A673 (cell line): ENCODE measurements at regions not wholly inside any gene's neighbourhood (a gene's known extent, or its start where the extent isn't known, plus 50 kb on each side); places are given as distances from the start of the nearest gene placed in this dataset.

ENCODE experiments used
- BruUV-seq: library from RNA; stranded (reverse); fragments of 400-500 nt; replicated peaks from 2 replicates; lab custom pipeline; 2021; lab: Mats Ljungman, UMichigan
- CTCF ChIA-PET: fragments of 300-600 bp; sonication (Branson Sonifier 250); formaldehyde crosslinking; loops from one replicate; lab custom pipeline; 2022; ENCODE audit warnings: antibody characterized with exemption; lab: Charles Lee
- POLR2A ChIA-PET: fragments of 300-600 bp; sonication (Branson Sonifier 250); formaldehyde crosslinking; loops from one replicate; lab custom pipeline; 2022; ENCODE audit warnings: antibody characterized with exemption; ENCODE audit not compliant: low non-redundant PET; lab: Charles Lee
- DNase-seq: peaks from one replicate; pipeline ENCODE4 v3.0.0-alpha.2; 2015; ENCODE audit warnings: low spot score
- H3K27ac ChIP-seq: fragments of 200-600 bp; sonication (generic); 2 replicates; pipeline ENCODE4 v1.5.1; 2016; ENCODE audit warnings: mixed run types, low read depth, mild to moderate bottlenecking, mixed read lengths, antibody characterized with exemption, low read length; ENCODE audit not compliant: poor library complexity, severe bottlenecking
- H3K27me3 ChIP-seq: fragments of 200-600 bp; sonication (generic); replicated peaks from 2 replicates; pipeline ENCODE4 v1.6.1; 2017; ENCODE audit warnings: mixed run types, low read depth, mild to moderate bottlenecking, mixed read lengths, antibody characterized with exemption, low read length; ENCODE audit not compliant: insufficient read depth, poor library complexity
- H3K36me3 ChIP-seq: fragments of 200-600 bp; sonication (generic); 2 replicates; pipeline ENCODE4 v1.6.1; 2016; ENCODE audit warnings: mixed run types, mild to moderate bottlenecking, mixed read lengths, antibody characterized with exemption, low read length; ENCODE audit not compliant: insufficient read depth, poor library complexity, severe bottlenecking
- H3K4me1 ChIP-seq: fragments of 200-600 bp; sonication (generic); 2 replicates; pipeline ENCODE4 v1.6.1; 2017; ENCODE audit warnings: mixed run types, mild to moderate bottlenecking, mixed read lengths, antibody characterized with exemption, low read length; ENCODE audit not compliant: insufficient read depth, poor library complexity, severe bottlenecking
- H3K4me3 ChIP-seq: fragments of 200-600 bp; sonication (generic); 2 replicates; pipeline ENCODE4 v1.5.1; 2016; ENCODE audit warnings: low read depth, mixed run types, mild to moderate bottlenecking, mixed read lengths, low read length; ENCODE audit not compliant: poor library complexity, severe bottlenecking
- H3K9me3 ChIP-seq: fragments of 200-600 bp; sonication (generic); 2 replicates; pipeline ENCODE4 v1.6.1; 2016; ENCODE audit warnings: mixed run types, low read depth, mild to moderate bottlenecking, mixed read lengths, antibody characterized with exemption, low read length; ENCODE audit not compliant: poor library complexity, severe bottlenecking
- EZH2 ChIP-seq: fragments of 200-600 bp; sonication (generic); IDR thresholded peaks from 2 replicates; pipeline ENCODE4 v1.6.1; 2017; ENCODE audit warnings: borderline replicate concordance, low read depth, mild to moderate bottlenecking, mixed read lengths, antibody characterized with exemption, low read length; ENCODE audit not compliant: poor library complexity, severe bottlenecking
- intact Hi-C: fragments of 100-400 bp; cut with micrococcal nuclease; formaldehyde crosslinking; loops from one replicate; pipeline ENCODE4 v1.10.0; 2022; ENCODE audit not compliant: unreplicated experiment
- TF ChIP-seq, protein P1 (sequence below): fragments of 300-800, 200-600 bp; sonication (generic); conservative IDR thresholded peaks from 2 replicates; pipeline ENCODE4 v1.5.1; 2017; ENCODE audit warnings: low read depth, mild to moderate bottlenecking, antibody characterized with exemption, low read length, moderate library complexity, mixed read lengths

DNA sequence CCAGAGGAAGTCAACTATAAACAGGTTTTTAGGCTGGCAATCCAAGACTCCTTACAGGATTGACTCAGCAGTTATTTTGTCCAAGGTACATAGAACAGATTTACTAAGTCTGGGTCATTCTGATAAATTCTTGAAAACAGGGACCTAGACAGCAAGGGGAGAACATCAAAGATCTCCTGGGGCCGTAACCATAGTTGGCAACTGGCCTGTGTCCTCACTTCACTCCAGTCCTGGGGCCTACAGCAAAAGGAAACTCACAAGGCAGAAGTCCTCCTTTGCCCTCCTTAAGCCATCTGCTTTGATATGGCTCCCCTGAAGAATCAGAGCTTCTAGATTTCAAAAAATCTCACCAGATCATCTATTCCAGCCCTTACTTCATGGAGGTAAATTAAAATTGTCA, 207.2 kb upstream of the IGF1 start:
- no peaks in the 10 kb centered on the region for H3K36me3 ChIP-seq
- peaks cover 16% of the 10 kb centered on the region for H3K27me3 ChIP-seq
- intact Hi-C loops = no loop called here
- CTCF ChIA-PET = no interaction called here
- POLR2A ChIA-PET = no interaction called here
- BruUV-seq = no TSS peak
- H3K4me1 ChIP-seq = no peaks in the 10 kb centered on the region
- no peak for TF ChIP-seq EZH2
- H3K4me3 ChIP-seq = no peak overlapping the region
- H3K27ac ChIP-seq = no peak overlapping the region
- no peaks in the 10 kb centered on the region for H3K9me3 ChIP-seq
- no peak for DNase-seq

DNA sequence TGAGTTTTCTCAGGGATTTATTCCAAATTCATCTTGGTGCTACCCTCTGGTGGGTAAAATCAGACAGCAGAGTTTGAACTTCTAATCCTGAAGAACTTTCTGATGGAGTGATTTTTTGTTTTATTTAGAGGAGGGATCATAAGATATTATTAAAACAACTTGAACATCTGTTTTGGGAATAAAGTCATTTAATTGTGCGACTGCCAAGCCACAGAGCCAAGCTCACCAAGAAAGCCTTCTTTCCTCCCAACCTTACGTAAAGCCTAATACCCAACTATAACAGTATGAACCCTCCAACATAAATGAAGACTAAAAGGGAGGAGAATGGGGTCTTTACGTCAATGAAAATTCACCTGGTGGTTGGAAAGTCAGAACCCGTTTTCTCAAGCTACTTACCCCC, 205.5 kb upstream of the IGF1 start:
- intact Hi-C loops = no loop called here
- no peak for DNase-seq
- POLR2A ChIA-PET = no interaction called here
- CTCF ChIA-PET = no interaction called here
- Histone ChIP-seq H3K27ac (no peak overlapping the region), H3K4me1 (no peaks in the 10 kb centered on the region), H3K36me3 (no peaks in the 10 kb centered on the region), H3K27me3 (peaks cover 18% of the 10 kb centered on the region), H3K9me3 (no peaks in the 10 kb centered on the region), H3K4me3 (no peak overlapping the region)
- no TSS peak for BruUV-seq
- TF ChIP-seq EZH2 = no peak
- TF ChIP-seq, protein P1, sequence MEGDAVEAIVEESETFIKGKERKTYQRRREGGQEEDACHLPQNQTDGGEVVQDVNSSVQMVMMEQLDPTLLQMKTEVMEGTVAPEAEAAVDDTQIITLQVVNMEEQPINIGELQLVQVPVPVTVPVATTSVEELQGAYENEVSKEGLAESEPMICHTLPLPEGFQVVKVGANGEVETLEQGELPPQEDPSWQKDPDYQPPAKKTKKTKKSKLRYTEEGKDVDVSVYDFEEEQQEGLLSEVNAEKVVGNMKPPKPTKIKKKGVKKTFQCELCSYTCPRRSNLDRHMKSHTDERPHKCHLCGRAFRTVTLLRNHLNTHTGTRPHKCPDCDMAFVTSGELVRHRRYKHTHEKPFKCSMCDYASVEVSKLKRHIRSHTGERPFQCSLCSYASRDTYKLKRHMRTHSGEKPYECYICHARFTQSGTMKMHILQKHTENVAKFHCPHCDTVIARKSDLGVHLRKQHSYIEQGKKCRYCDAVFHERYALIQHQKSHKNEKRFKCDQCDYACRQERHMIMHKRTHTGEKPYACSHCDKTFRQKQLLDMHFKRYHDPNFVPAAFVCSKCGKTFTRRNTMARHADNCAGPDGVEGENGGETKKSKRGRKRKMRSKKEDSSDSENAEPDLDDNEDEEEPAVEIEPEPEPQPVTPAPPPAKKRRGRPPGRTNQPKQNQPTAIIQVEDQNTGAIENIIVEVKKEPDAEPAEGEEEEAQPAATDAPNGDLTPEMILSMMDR = no peak

DNA sequence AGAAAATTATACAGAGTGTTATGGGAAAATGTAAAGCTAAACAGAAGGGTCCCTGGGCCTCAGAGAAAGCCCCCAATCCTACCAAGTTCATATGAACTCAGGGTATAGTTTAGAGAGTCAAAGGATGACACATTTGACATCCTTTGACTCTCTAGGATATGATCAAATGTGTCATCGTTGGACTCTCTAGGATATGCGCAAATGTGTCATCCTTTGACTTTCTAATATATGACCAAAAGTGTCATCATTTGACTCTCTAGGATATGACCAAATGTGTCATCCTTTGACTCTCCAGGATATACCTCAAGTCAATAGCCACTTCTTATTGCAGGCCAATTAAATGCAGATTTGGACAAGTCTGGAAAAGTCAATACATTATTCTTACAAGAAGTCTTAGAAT, 204.8 kb upstream of the IGF1 start:
- DNase-seq = no peak
- POLR2A ChIA-PET = no interaction called here
- no peak overlapping the region for H3K4me3 ChIP-seq
- H3K9me3 ChIP-seq = no peaks in the 10 kb centered on the region
- no peaks in the 10 kb centered on the region for H3K4me1 ChIP-seq
- BruUV-seq = no TSS peak
- CTCF ChIA-PET = no interaction called here
- H3K36me3 ChIP-seq = no peaks in the 10 kb centered on the region
- TF ChIP-seq, protein P1 = no peak
- no peak for TF ChIP-seq EZH2
- H3K27me3 ChIP-seq = peaks cover 18% of the 10 kb centered on the region
- H3K27ac ChIP-seq = no peak overlapping the region
- intact Hi-C loops = no loop called here
